ENCODE measurements at regions not wholly inside any gene's neighbourhood (a gene's known extent, or its start where the extent isn't known, plus 50 kb on each side); places are given as distances from the start of the nearest gene placed in this dataset.

DNA sequence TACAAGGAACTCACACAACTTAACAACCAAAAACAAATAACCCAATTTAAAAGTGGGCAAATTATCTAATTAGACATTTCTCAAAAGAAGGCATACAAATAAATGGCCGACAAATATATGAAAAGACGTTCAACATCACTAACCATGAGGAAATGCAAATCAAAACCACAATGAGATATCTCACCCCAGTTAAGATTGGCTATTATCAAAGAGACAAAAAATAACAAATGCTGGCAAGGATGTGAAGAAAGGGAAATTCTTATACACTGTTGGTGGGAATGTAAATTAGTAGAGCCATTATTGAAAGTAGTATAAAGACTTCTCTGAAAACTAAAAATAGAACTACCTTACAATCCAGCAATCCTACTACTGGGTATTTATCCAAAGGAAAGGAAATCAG lies 96.7 kb upstream of the SIRPG start:
- TF ChIP-seq CTCF (conservative IDR thresholded peaks at IDR 0.05; ENCODE audit: low read depth, low read length) (no peak), EZH2 (IDR thresholded peaks at IDR 0.05; ENCODE audit: low read length, unreplicated experiment) (no peak)

Data from PC-3 (cell line).